HuH-7.5 (cell line): ENCODE measurements at regions not wholly inside any gene's neighbourhood (a gene's known extent, or its start where the extent isn't known, plus 50 kb on each side); places are given as distances from the start of the nearest gene placed in this dataset.

Source experiments
- DNase-seq: peaks from one replicate; pipeline ENCODE4 v3.0.0; 2011; ENCODE audit warnings: low spot score

DNA sequence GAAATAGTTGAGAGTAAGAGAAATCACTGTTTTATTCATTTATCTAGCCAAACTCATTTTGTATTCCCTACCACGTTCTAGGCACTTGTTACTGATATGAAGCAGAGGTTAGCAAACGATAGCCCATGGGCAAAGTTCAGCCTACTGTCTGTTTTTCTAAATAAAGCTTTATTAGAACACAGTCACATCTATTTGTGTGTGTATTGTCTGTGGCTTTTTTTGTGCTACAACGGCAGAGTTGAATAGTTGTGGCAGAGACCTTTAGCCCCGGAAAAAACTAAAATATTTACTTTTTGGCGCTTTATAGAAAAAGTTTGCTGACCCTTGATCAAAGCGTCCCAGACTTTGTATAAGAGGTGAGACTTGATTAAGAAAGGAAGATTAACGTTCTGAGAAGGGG is 289.1 kb upstream of the CFAP20DC start:
- no peak for DNase-seq

- DNase-seq = no peak
Observed at GRCh38 chr3:59335338-59335737, 285.5 kb upstream of the CFAP20DC start.

DNA sequence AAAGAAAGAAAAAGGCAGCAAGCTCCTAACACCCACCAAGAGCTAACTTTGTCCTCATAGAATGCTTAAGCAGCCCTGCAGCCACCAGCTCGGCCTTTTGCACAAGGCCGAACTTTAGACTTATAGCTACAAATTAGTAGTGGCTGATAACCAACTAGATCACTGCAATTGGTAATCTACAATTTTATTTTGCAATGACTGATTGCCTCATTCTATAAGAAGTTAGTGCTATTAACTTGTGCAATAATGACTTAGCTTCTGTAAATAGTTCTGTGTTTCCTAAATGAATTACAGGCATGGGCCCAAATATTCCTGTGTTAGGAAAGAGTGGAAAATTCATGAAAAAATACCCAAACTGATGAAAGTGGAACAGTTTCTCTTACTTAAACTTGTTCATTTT is 284.8 kb upstream of the CFAP20DC start:
- DNase-seq = no peak

GRCh38 chr3:59327376-59327808 is 277.6 kb upstream of the CFAP20DC start:
- DNase-seq = no peak

GRCh38 chr3:59326246-59327024 is 276.6 kb upstream of the CFAP20DC start:
- DNase-seq = no peak

GRCh38 chr3:59321881-59322540 is 272.2 kb upstream of the CFAP20DC start:
- no peak for DNase-seq

DNA sequence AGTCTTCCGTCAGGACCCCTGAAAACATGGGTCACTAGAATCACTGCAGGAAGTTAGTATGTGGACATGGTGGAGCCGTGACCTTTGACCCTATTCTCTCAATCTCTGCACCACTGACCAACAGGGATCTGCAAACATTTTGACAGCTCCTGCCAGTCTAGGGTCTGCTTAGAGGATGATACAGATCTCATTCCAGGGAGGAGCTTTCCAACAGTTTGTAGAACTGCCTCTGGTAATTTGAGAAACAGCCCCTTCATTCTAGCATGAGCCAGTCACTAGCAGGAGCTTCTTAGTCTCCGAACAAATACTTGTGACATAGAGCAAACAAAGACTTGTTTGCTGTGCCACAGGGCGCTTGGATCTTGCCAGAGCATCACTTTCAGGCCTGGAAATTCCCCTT is 270.3 kb upstream of the CFAP20DC start:
- peak; percentile 15 for DNase-seq

DNA sequence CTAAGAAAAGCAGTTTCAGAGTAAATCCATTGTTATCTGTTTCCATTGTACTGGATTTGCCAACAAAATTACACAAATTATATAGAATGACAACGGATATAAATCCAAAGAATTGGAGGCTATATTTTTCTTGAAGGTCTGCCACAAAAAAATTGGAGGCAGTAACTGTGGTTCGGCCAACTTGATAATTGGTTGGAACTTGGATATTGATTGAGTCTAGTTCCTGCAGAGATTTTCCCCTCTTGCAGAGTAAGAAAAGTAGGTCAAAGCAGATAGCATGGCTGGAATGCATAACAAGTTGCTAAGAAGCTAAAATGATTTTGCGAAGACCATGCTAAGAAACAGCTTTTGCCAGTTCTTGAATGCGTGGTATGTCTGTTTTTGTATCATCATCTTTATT is 269.6 kb upstream of the CFAP20DC start:
- DNase-seq = no peak

- no peak for DNase-seq
Observed at GRCh38 chr3:59318881-59319280, 269.1 kb upstream of the CFAP20DC start.

DNA sequence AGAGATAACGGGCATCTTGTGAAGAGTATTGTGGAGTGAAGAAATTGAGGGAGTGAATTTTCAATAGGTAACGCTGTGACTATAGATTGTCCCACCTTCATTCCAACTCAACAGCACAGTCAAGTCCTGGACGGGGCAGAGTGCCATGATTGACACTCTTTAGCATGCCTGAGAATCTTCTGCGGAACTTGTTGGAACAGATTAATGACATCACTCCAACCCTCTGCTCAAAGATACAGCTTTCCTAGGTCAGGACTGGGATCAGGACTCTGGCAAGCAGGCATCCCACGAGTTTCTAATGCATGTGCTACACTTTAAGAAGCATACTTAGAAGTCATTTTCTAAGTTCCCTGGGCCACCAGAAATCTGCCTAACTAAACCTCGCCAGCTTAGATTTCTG is 267.6 kb upstream of the CFAP20DC start:
- no peak for DNase-seq

GRCh38 chr3:59316688-59317275 is 267.0 kb upstream of the CFAP20DC start:
- no peak for DNase-seq

- no peak for DNase-seq
Observed at GRCh38 chr3:59313365-59313764, 263.5 kb upstream of the CFAP20DC start.

- no peak for DNase-seq
Observed at GRCh38 chr3:59311231-59311630, 261.4 kb upstream of the CFAP20DC start.

DNA sequence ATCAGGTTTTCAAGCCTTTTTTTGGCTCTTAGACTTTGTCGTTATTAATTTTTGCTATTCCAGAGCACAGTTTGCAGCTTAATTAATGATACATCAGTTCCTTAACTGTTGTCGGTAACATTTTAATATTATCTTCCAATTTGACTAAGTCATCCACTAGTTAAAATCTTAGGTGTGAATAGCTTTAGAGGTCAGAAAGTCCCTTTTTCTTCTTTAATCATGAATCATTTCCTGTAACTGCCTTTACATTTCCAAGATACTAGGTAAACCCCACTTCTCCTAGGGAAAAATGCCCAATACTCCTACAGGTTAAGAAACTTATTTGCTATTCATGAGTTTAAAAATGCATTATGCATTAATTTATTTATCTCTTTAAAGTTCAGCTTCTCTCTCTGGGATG is 260.9 kb upstream of the CFAP20DC start:
- DNase-seq = no peak

DNA sequence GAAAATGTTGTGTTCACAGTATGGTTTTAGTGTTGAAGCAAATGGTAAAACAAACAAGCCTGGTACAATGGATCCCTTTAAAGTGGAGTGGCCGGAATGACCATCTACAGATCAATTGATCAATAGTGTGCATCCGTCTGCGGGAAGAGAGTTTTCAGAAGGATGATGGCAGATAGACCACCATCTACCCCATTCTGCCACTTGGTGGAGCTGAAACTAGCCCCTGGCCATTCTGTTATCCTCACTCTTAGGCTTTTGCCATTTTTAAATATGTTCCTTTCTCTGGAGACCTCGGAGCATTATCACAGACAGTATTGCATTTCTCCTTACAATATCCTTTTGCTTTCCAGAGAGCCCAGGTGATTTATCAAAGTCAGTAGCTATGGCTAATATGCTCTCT is 258.9 kb upstream of the CFAP20DC start:
- no peak for DNase-seq

DNA sequence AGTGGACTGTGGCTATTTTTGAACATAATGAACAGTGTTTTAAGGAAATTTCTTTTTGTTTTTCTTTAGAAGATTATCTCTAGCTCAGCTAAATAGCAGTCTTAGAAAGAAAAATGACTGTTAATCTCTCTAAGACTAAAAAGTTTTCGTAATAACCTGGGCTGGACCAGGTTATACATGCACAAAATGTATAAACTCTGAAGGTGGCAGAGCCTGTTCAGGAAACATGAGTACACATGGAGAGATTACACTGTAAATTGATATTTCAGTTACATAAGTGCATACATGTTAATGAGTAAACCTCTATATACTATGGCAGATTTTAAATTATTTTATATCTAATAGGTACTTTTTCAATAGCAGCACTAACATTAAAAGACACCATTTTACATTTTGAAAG is 258.2 kb upstream of the CFAP20DC start:
- no peak for DNase-seq

DNA sequence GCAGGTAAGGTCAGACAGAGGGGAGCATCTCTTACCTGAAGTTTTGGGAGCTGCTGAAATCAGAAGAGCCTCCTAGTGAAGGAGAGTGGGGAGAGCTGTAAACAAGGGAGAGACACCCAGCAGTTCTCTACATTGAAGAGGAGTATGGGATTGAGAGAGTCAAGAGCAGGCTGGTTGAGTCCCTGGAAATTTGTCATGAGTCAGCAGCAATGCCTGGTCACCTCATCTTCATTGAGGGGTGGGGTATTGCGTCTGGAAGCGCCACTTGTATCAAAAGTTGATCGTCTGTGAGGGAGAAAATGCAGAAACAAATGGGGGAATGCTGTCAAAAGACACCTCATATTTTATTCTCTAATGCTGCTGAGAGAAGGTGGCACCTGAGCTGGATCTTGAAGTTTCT is 256.6 kb upstream of the CFAP20DC start:
- DNase-seq = no peak

- DNase-seq = no peak
Observed at GRCh38 chr3:59304296-59304695, 254.5 kb upstream of the CFAP20DC start.

- no peak for DNase-seq
Observed at GRCh38 chr3:59303452-59303851, 253.6 kb upstream of the CFAP20DC start.

DNA sequence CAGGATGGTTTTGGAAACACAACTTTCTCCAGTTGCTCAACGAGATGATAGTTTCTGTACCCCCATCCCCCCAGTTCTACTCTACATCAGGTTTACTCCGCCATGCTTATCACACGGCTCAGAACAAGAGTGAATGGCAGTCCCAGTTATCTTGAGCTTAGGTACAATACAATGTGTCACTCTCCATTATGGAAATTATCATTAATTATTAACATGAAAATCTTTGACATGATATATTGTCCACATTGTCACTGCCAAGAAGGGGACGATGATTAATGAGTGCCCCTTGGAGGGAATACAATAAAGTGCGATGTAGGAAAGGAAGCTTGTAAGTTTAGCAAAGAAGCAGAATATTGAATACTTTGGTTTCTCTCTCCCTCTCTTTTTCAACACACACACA is 252.6 kb upstream of the CFAP20DC start:
- no peak for DNase-seq

DNA sequence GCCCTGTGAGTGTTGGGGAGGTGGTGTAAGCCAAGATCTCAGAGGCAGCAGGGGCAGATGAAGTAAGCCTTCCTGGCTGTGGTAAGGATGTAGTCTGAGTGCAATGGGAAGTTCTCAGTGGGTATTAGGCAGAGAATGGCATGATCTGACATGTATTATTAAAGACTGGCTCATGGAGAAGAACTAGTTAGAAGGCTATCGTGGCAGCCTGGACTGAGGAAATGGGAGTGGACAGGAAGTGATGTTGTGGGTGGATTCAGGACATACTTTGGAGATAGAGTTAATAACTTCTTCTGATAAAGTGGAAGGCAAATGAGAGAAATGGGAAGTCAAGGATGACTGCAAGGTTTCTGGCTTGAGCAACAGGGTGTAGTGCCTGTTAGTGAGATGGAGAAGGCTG is 250.9 kb upstream of the CFAP20DC start:
- no peak for DNase-seq

- no peak for DNase-seq
Observed at GRCh38 chr3:59299561-59299960, 249.7 kb upstream of the CFAP20DC start.

DNA sequence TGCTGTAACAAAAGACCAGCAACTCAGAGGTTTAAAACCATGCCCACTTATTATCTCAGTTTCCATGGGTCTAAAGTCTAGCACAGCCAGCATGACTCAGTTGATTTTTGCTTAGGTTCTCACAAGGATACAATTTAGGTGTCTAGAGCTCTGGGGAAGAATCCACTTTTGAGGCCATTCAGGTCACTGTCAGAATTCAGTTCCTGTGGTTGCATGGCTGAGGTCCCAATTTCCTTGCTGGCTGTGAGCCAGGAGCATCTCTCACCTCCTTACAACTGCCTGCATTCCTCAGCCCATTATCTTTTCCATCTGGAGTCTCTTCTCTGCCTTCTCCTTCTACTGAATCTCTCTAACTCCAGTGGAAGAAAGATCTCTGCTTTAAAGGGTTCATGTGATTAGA is 240.5 kb upstream of the CFAP20DC start:
- no peak for DNase-seq
